ENCODE measurements at regions not wholly inside any gene's neighbourhood (a gene's known extent, or its start where the extent isn't known, plus 50 kb on each side); places are given as distances from the start of the nearest gene placed in this dataset.

- TF ChIP-seq FOXP2 (optimal IDR thresholded peaks at IDR 0.05; ENCODE audit: borderline replicate concordance, extremely low read depth, extremely low read length, insufficient read depth) (no peak), SIN3A (IDR thresholded peaks at IDR 0.05; ENCODE audit: borderline replicate concordance, insufficient read depth, low read length) (no peak), POLR2AphosphoS5 (IDR thresholded peaks at IDR 0.05; ENCODE audit: low read depth, low read length) (no peak), TAF1 (IDR thresholded peaks at IDR 0.05; ENCODE audit: borderline replicate concordance, insufficient read depth, low read length) (no peak), REST (IDR thresholded peaks at IDR 0.05; ENCODE audit: insufficient read depth in 1 of 2, low read depth in 2 of 2, low read length in 2 of 2) (no peak)
Measured at GRCh38 chr7:155154586-155154985, 84.5 kb downstream of the HTR5A start.

- TF ChIP-seq POLR2AphosphoS5 (IDR thresholded peaks at IDR 0.05; ENCODE audit: low read depth, low read length) = no peak
- TF ChIP-seq FOXP2 (optimal IDR thresholded peaks at IDR 0.05; ENCODE audit: borderline replicate concordance, extremely low read depth, extremely low read length, insufficient read depth) = no peak
- no peak for TF ChIP-seq REST (IDR thresholded peaks at IDR 0.05; ENCODE audit: insufficient read depth in 1 of 2, low read depth in 2 of 2, low read length in 2 of 2)
- no peak for TF ChIP-seq TAF1 (IDR thresholded peaks at IDR 0.05; ENCODE audit: borderline replicate concordance, insufficient read depth, low read length)
- no peak for TF ChIP-seq SIN3A (IDR thresholded peaks at IDR 0.05; ENCODE audit: borderline replicate concordance, insufficient read depth, low read length)
Measured at GRCh38 chr7:155161690-155162089, 91.6 kb downstream of the HTR5A start.

GRCh38 chr7:155162422-155162821, 92.3 kb downstream of the HTR5A start:
- TF ChIP-seq TAF1 (IDR thresholded peaks at IDR 0.05; ENCODE audit: borderline replicate concordance, insufficient read depth, low read length) (no peak), REST (IDR thresholded peaks at IDR 0.05; ENCODE audit: insufficient read depth in 1 of 2, low read depth in 2 of 2, low read length in 2 of 2) (no peak), SIN3A (IDR thresholded peaks at IDR 0.05; ENCODE audit: borderline replicate concordance, insufficient read depth, low read length) (no peak), POLR2AphosphoS5 (IDR thresholded peaks at IDR 0.05; ENCODE audit: low read depth, low read length) (no peak)

- TF ChIP-seq POLR2AphosphoS5 (IDR thresholded peaks at IDR 0.05; ENCODE audit: low read depth, low read length) = no peak
- no peak for TF ChIP-seq REST (IDR thresholded peaks at IDR 0.05; ENCODE audit: insufficient read depth in 1 of 2, low read depth in 2 of 2, low read length in 2 of 2)
- TF ChIP-seq FOXP2 (optimal IDR thresholded peaks at IDR 0.05; ENCODE audit: borderline replicate concordance, extremely low read depth, extremely low read length, insufficient read depth) = no peak
- TF ChIP-seq SIN3A (IDR thresholded peaks at IDR 0.05; ENCODE audit: borderline replicate concordance, insufficient read depth, low read length) = no peak
Measured at GRCh38 chr7:155163696-155164095, 93.6 kb downstream of the HTR5A start.

- TF ChIP-seq REST (IDR thresholded peaks at IDR 0.05; ENCODE audit: insufficient read depth in 1 of 2, low read depth in 2 of 2, low read length in 2 of 2) = no peak
- TF ChIP-seq FOXP2 (optimal IDR thresholded peaks at IDR 0.05; ENCODE audit: borderline replicate concordance, extremely low read depth, extremely low read length, insufficient read depth) = no peak
- no peak for TF ChIP-seq POLR2AphosphoS5 (IDR thresholded peaks at IDR 0.05; ENCODE audit: low read depth, low read length)
- TF ChIP-seq SIN3A (IDR thresholded peaks at IDR 0.05; ENCODE audit: borderline replicate concordance, insufficient read depth, low read length) = no peak
- no peak for TF ChIP-seq TAF1 (IDR thresholded peaks at IDR 0.05; ENCODE audit: borderline replicate concordance, insufficient read depth, low read length)
Measured at GRCh38 chr7:155164316-155164715, 94.2 kb downstream of the HTR5A start.

All from PFSK-1 (cell line).